ENCODE measurements at regions not wholly inside any gene's neighbourhood (a gene's known extent, or its start where the extent isn't known, plus 50 kb on each side); places are given as distances from the start of the nearest gene placed in this dataset.

- TF ChIP-seq EZH2phosphoT487 (IDR thresholded peaks at IDR 0.05; ENCODE audit: borderline replicate concordance) (no peak), CTCF (conservative IDR thresholded peaks at IDR 0.05; ENCODE audit: low read length) (no peak)
- H4K20me1 ChIP-seq (ENCODE audit: insufficient read depth, low read length, poor library complexity, severe bottlenecking): no peaks in the 10 kb centered on the region
- no peaks in the 10 kb centered on the region for H3K36me3 ChIP-seq (ENCODE audit: insufficient read depth, low read length)
- no peaks in the 10 kb centered on the region for H3K4me1 ChIP-seq (ENCODE audit: insufficient read depth, low read length, poor library complexity, severe bottlenecking)
- no peak overlapping the region for H3K4me2 ChIP-seq (ENCODE audit: low read depth, low read length, poor library complexity, severe bottlenecking)
- H2AFZ ChIP-seq (ENCODE audit: low read length): no peak overlapping the region
- no peak overlapping the region for H3K9ac ChIP-seq (ENCODE audit: low read depth, low read length, poor library complexity, severe bottlenecking)
- H3F3A ChIP-seq (ENCODE audit: low read depth): no peaks in the 10 kb centered on the region
- H3K79me2 ChIP-seq (ENCODE audit: insufficient read depth, low read length): no peaks in the 10 kb centered on the region
- no peak overlapping the region for H3K4me3 ChIP-seq (ENCODE audit: low read length, poor library complexity, severe bottlenecking)
- no peaks in the 10 kb centered on the region; the same call in 1 of the 2 replicates for H3K9me3 ChIP-seq (ENCODE audit: insufficient read depth, low read depth, low read length)
- H3K27me3 ChIP-seq (ENCODE audit: insufficient read depth, low read length, poor library complexity, severe bottlenecking): no peaks in the 10 kb centered on the region
- no peaks in the 10 kb centered on the region for H3K9me2 ChIP-seq (replicated peaks; ENCODE audit: low read depth, low read length)
Observed at GRCh38 chr13:106774621-106775020, 206.7 kb upstream of the ARGLU1 start.

- no peaks in the 10 kb centered on the region for H3K27me3 ChIP-seq (ENCODE audit: insufficient read depth, low read length, poor library complexity, severe bottlenecking)
- H3K4me3 ChIP-seq (ENCODE audit: low read length, poor library complexity, severe bottlenecking): no peak overlapping the region
- no peaks in the 10 kb centered on the region for H3K4me1 ChIP-seq (ENCODE audit: insufficient read depth, low read length, poor library complexity, severe bottlenecking)
- TF ChIP-seq EZH2phosphoT487 (IDR thresholded peaks at IDR 0.05; ENCODE audit: borderline replicate concordance) (no peak), CTCF (conservative IDR thresholded peaks at IDR 0.05; ENCODE audit: low read length) (no peak)
- peaks cover 3% of the 10 kb centered on the region; the same call in 1 of the 2 replicates for H3K9me3 ChIP-seq (ENCODE audit: insufficient read depth, low read depth, low read length)
- no peaks in the 10 kb centered on the region for H4K20me1 ChIP-seq (ENCODE audit: insufficient read depth, low read length, poor library complexity, severe bottlenecking)
- H3K9ac ChIP-seq (ENCODE audit: low read depth, low read length, poor library complexity, severe bottlenecking): no peak overlapping the region
- no peaks in the 10 kb centered on the region for H3K79me2 ChIP-seq (ENCODE audit: insufficient read depth, low read length)
- no peaks in the 10 kb centered on the region for H3K9me2 ChIP-seq (replicated peaks; ENCODE audit: low read depth, low read length)
- H2AFZ ChIP-seq (ENCODE audit: low read length): no peak overlapping the region
- H3F3A ChIP-seq (ENCODE audit: low read depth): no peaks in the 10 kb centered on the region
- H3K36me3 ChIP-seq (ENCODE audit: insufficient read depth, low read length): no peaks in the 10 kb centered on the region
- no peak overlapping the region for H3K4me2 ChIP-seq (ENCODE audit: low read depth, low read length, poor library complexity, severe bottlenecking)
Observed at GRCh38 chr13:106772006-106772601, 204.2 kb upstream of the ARGLU1 start.

GRCh38 chr13:106768991-106769390 is 201.1 kb upstream of the ARGLU1 start:
- H3K9me3 ChIP-seq (ENCODE audit: insufficient read depth, low read depth, low read length): peaks cover 3% of the 10 kb centered on the region; the same call in 1 of the 2 replicates
- H3K9me2 ChIP-seq (replicated peaks; ENCODE audit: low read depth, low read length): no peaks in the 10 kb centered on the region
- H3K36me3 ChIP-seq (ENCODE audit: insufficient read depth, low read length): no peaks in the 10 kb centered on the region
- H3K27me3 ChIP-seq (ENCODE audit: insufficient read depth, low read length, poor library complexity, severe bottlenecking): no peaks in the 10 kb centered on the region
- H3K4me3 ChIP-seq (ENCODE audit: low read length, poor library complexity, severe bottlenecking): no peak overlapping the region
- no peak overlapping the region for H2AFZ ChIP-seq (ENCODE audit: low read length)
- no peak overlapping the region for H3K4me2 ChIP-seq (ENCODE audit: low read depth, low read length, poor library complexity, severe bottlenecking)
- TF ChIP-seq EZH2phosphoT487 (IDR thresholded peaks at IDR 0.05; ENCODE audit: borderline replicate concordance) (no peak), CTCF (conservative IDR thresholded peaks at IDR 0.05; ENCODE audit: low read length) (no peak)
- no peaks in the 10 kb centered on the region for H3F3A ChIP-seq (ENCODE audit: low read depth)
- no peak overlapping the region for H3K9ac ChIP-seq (ENCODE audit: low read depth, low read length, poor library complexity, severe bottlenecking)
- no peaks in the 10 kb centered on the region for H3K4me1 ChIP-seq (ENCODE audit: insufficient read depth, low read length, poor library complexity, severe bottlenecking)
- H4K20me1 ChIP-seq (ENCODE audit: insufficient read depth, low read length, poor library complexity, severe bottlenecking): no peaks in the 10 kb centered on the region
- H3K79me2 ChIP-seq (ENCODE audit: insufficient read depth, low read length): no peaks in the 10 kb centered on the region
